ENCODE measurements at regions not wholly inside any gene's neighbourhood (a gene's known extent, or its start where the extent isn't known, plus 50 kb on each side); places are given as distances from the start of the nearest gene placed in this dataset.

- no peak for TF ChIP-seq CTCF (IDR thresholded peaks at IDR 0.05)
- TF ChIP-seq POLR2A (IDR thresholded peaks at IDR 0.05), result no peak
Measured at GRCh38 chr1:229146647-229147046, 124.3 kb upstream of the RAB4A start.

All from Peyer's patch (tissue), 4 donors.